Activated CD4-positive, alpha-beta memory T cell treated with anti-CD3 and anti-CD28 coated beads, Interleukin-2, amount 10 ng/mL, durations not matched to agents 7 days and 5 days (primary cell): ENCODE measurements at regions not wholly inside any gene's neighbourhood (a gene's known extent, or its start where the extent isn't known, plus 50 kb on each side); places are given as distances from the start of the nearest gene placed in this dataset.

ENCODE experiments used
- CTCF ChIA-PET: fragments of 350-600 bp; sonication (Branson Sonifier 250); formaldehyde crosslinking; loops from one replicate; lab custom pipeline; 2021; ENCODE audit warnings: antibody characterized with exemption, inconsistent platforms; lab: Charles Lee
- POLR2A ChIA-PET: fragments of 350-600 bp; sonication (Branson Sonifier 250); formaldehyde crosslinking; loops from one replicate; lab custom pipeline; 2021; ENCODE audit warnings: antibody characterized with exemption; lab: Charles Lee
- DNase-seq: peaks from one replicate; pipeline ENCODE4 v3.0.0-alpha.2; 2020
- H3K27ac Mint-ChIP-seq: one replicate; pipeline ENCODE4 v1.8.0; 2021; ENCODE audit warnings: mild to moderate bottlenecking, mixed read lengths
- H3K27me3 Mint-ChIP-seq: one replicate; pipeline ENCODE4 v1.8.0; 2021; ENCODE audit warnings: mixed read lengths
- H3K36me3 Mint-ChIP-seq: one replicate; pipeline ENCODE4 v1.8.0; 2021; ENCODE audit warnings: low read depth, mixed read lengths
- H3K4me1 Mint-ChIP-seq: one replicate; pipeline ENCODE4 v1.8.0; 2021; ENCODE audit warnings: mixed read lengths
- H3K4me3 Mint-ChIP-seq: one replicate; pipeline ENCODE4 v1.8.0; 2021; ENCODE audit warnings: mild to moderate bottlenecking, mixed read lengths
- H3K9me3 Mint-ChIP-seq: one replicate; pipeline ENCODE4 v1.8.0; 2021; ENCODE audit warnings: mixed read lengths

GRCh38 chr15:95812491-95812890 is 518.0 kb upstream of the NR2F2 start:
- CTCF ChIA-PET, result no interaction called here
- no peak overlapping the region for H3K4me3 Mint-ChIP-seq
- DNase-seq, result no peak

GRCh38 chr15:95814908-95815307 is 515.6 kb upstream of the NR2F2 start:
- ChIA-PET CTCF (no interaction called here), POLR2A (no interaction called here)
- no peak overlapping the region for H3K27ac Mint-ChIP-seq
- H3K4me1 Mint-ChIP-seq, result no peaks in the 10 kb centered on the region
- no peak for DNase-seq
- H3K4me3 Mint-ChIP-seq, result no peak overlapping the region
- H3K36me3 Mint-ChIP-seq, result no peaks in the 10 kb centered on the region
- H3K27me3 Mint-ChIP-seq, result no peaks in the 10 kb centered on the region
- H3K9me3 Mint-ChIP-seq, result peaks cover 1% of the 10 kb centered on the region

More at GRCh38 chr15:95812491-95812890, 518.0 kb upstream of the NR2F2 start:
- Mint-ChIP-seq H3K36me3 (no peaks in the 10 kb centered on the region), H3K27me3 (no peaks in the 10 kb centered on the region), H3K9me3 (peaks cover 7% of the 10 kb centered on the region), H3K27ac (no peak overlapping the region), H3K4me1 (no peaks in the 10 kb centered on the region)
- POLR2A ChIA-PET, result no interaction called here

GRCh38 chr15:95816591-95816990 is 513.9 kb upstream of the NR2F2 start:
- no peaks in the 10 kb centered on the region for H3K36me3 Mint-ChIP-seq
- no peaks in the 10 kb centered on the region for H3K4me1 Mint-ChIP-seq
- no peaks in the 10 kb centered on the region for H3K9me3 Mint-ChIP-seq
- H3K4me3 Mint-ChIP-seq, result no peak overlapping the region
- ChIA-PET CTCF (no interaction called here), POLR2A (no interaction called here)
- DNase-seq, result no peak
- H3K27me3 Mint-ChIP-seq, result no peaks in the 10 kb centered on the region
- no peak overlapping the region for H3K27ac Mint-ChIP-seq

- Mint-ChIP-seq H3K4me1 (no peaks in the 10 kb centered on the region), H3K36me3 (no peaks in the 10 kb centered on the region)
- CTCF ChIA-PET, result no interaction called here
Observed at GRCh38 chr15:95822961-95823360, 507.5 kb upstream of the NR2F2 start.

GRCh38 chr15:95825208-95825607 is 505.3 kb upstream of the NR2F2 start:
- POLR2A ChIA-PET, result no interaction called here
- no peak overlapping the region for H3K4me3 Mint-ChIP-seq

More at GRCh38 chr15:95822961-95823360, 507.5 kb upstream of the NR2F2 start:
- POLR2A ChIA-PET, result no interaction called here
- Mint-ChIP-seq H3K27ac (no peak overlapping the region), H3K9me3 (no peaks in the 10 kb centered on the region), H3K4me3 (no peak overlapping the region), H3K27me3 (no peaks in the 10 kb centered on the region)
- DNase-seq, result no peak

GRCh38 chr15:95825671-95826411 is 504.7 kb upstream of the NR2F2 start:
- ChIA-PET POLR2A (no interaction called here), CTCF (no interaction called here)
- Mint-ChIP-seq H3K36me3 (no peaks in the 10 kb centered on the region), H3K27me3 (no peaks in the 10 kb centered on the region), H3K9me3 (no peaks in the 10 kb centered on the region), H3K27ac (no peak overlapping the region), H3K4me3 (no peak overlapping the region), H3K4me1 (no peaks in the 10 kb centered on the region)
- DNase-seq, result no peak

More at GRCh38 chr15:95825208-95825607, 505.3 kb upstream of the NR2F2 start:
- Mint-ChIP-seq H3K4me1 (no peaks in the 10 kb centered on the region), H3K27me3 (no peaks in the 10 kb centered on the region), H3K36me3 (no peaks in the 10 kb centered on the region), H3K9me3 (no peaks in the 10 kb centered on the region), H3K27ac (no peak overlapping the region)
- CTCF ChIA-PET, result no interaction called here
- DNase-seq, result no peak

- Mint-ChIP-seq H3K4me3 (no peak overlapping the region), H3K27me3 (no peaks in the 10 kb centered on the region), H3K36me3 (no peaks in the 10 kb centered on the region), H3K9me3 (no peaks in the 10 kb centered on the region), H3K27ac (no peak overlapping the region), H3K4me1 (no peaks in the 10 kb centered on the region)
- ChIA-PET POLR2A (no interaction called here), CTCF (no interaction called here)
- DNase-seq, result no peak
Observed at GRCh38 chr15:95826412-95827195, 503.9 kb upstream of the NR2F2 start.

- no peak overlapping the region for H3K27ac Mint-ChIP-seq
- DNase-seq, result no peak
- H3K9me3 Mint-ChIP-seq, result no peaks in the 10 kb centered on the region
- ChIA-PET CTCF (no interaction called here), POLR2A (no interaction called here)
- H3K36me3 Mint-ChIP-seq, result no peaks in the 10 kb centered on the region
- H3K27me3 Mint-ChIP-seq, result no peaks in the 10 kb centered on the region
- no peak overlapping the region for H3K4me3 Mint-ChIP-seq
- H3K4me1 Mint-ChIP-seq, result no peaks in the 10 kb centered on the region
Observed at GRCh38 chr15:95829062-95829461, 501.4 kb upstream of the NR2F2 start.

GRCh38 chr15:95830281-95830680 is 500.2 kb upstream of the NR2F2 start:
- ChIA-PET CTCF (no interaction called here), POLR2A (no interaction called here)
- no peak overlapping the region for H3K27ac Mint-ChIP-seq
- peaks cover 2% of the 10 kb centered on the region for H3K9me3 Mint-ChIP-seq
- DNase-seq, result no peak
- no peaks in the 10 kb centered on the region for H3K27me3 Mint-ChIP-seq
- no peaks in the 10 kb centered on the region for H3K36me3 Mint-ChIP-seq
- no peaks in the 10 kb centered on the region for H3K4me1 Mint-ChIP-seq
- no peak overlapping the region for H3K4me3 Mint-ChIP-seq

GRCh38 chr15:95832668-95833067 is 497.8 kb upstream of the NR2F2 start:
- peaks cover 2% of the 10 kb centered on the region for H3K9me3 Mint-ChIP-seq
- no peak overlapping the region for H3K27ac Mint-ChIP-seq
- no peak for DNase-seq
- no peaks in the 10 kb centered on the region for H3K4me1 Mint-ChIP-seq
- POLR2A ChIA-PET, result no interaction called here
- H3K36me3 Mint-ChIP-seq, result no peaks in the 10 kb centered on the region
- H3K4me3 Mint-ChIP-seq, result no peak overlapping the region
- CTCF ChIA-PET, result no interaction called here
- no peaks in the 10 kb centered on the region for H3K27me3 Mint-ChIP-seq

- ChIA-PET POLR2A (no interaction called here), CTCF (no interaction called here)
- no peak for DNase-seq
- peaks cover 2% of the 10 kb centered on the region for H3K9me3 Mint-ChIP-seq
- H3K4me3 Mint-ChIP-seq, result no peak overlapping the region
- H3K36me3 Mint-ChIP-seq, result no peaks in the 10 kb centered on the region
- H3K27ac Mint-ChIP-seq, result no peak overlapping the region
- H3K27me3 Mint-ChIP-seq, result no peaks in the 10 kb centered on the region
- H3K4me1 Mint-ChIP-seq, result peaks cover 7% of the 10 kb centered on the region
Observed at GRCh38 chr15:95834028-95834804, 496.3 kb upstream of the NR2F2 start.

GRCh38 chr15:95836536-95836935 is 494.0 kb upstream of the NR2F2 start:
- H3K4me3 Mint-ChIP-seq, result no peak overlapping the region
- POLR2A ChIA-PET, result no interaction called here
- no peaks in the 10 kb centered on the region for H3K27me3 Mint-ChIP-seq
- peaks cover 25% of the 10 kb centered on the region for H3K4me1 Mint-ChIP-seq
- H3K36me3 Mint-ChIP-seq, result no peaks in the 10 kb centered on the region
- no peak for DNase-seq
- H3K9me3 Mint-ChIP-seq, result peaks cover 2% of the 10 kb centered on the region
- no peak overlapping the region for H3K27ac Mint-ChIP-seq
- CTCF ChIA-PET, result no interaction called here

GRCh38 chr15:95837341-95838004 is 493.0 kb upstream of the NR2F2 start:
- peaks cover 25% of the 10 kb centered on the region for H3K4me1 Mint-ChIP-seq
- H3K4me3 Mint-ChIP-seq, result no peak overlapping the region
- DNase-seq, result no peak
- H3K27ac Mint-ChIP-seq, result no peak overlapping the region
- H3K36me3 Mint-ChIP-seq, result no peaks in the 10 kb centered on the region
- ChIA-PET POLR2A (no interaction called here), CTCF (no interaction called here)
- peaks cover 2% of the 10 kb centered on the region for H3K9me3 Mint-ChIP-seq
- no peaks in the 10 kb centered on the region for H3K27me3 Mint-ChIP-seq
